Hematopoietic multipotent progenitor cell treated with erythropoietin and hydrocortisone succinate and interleukin-3 and kit ligand, for 4 days (in vitro differentiated cells): ENCODE measurements at regions not wholly inside any gene's neighbourhood (a gene's known extent, or its start where the extent isn't known, plus 50 kb on each side); places are given as distances from the start of the nearest gene placed in this dataset.
"Not testable (repeated sequence)": the region's sequence is repeated elsewhere in the genome, so short reads cannot be mapped to it uniquely, and the experiment has no call there.

Experiments
- DNase-seq: peaks from one replicate; pipeline ENCODE4 v3.0.0-alpha.2; 2015

- DNase-seq = no peak
Observed at GRCh38 chr10:64959883-64960282, 1438.7 kb downstream of the REEP3 start.

GRCh38 chr10:64973391-64973790 lies 1452.2 kb downstream of the REEP3 start:
- DNase-seq = no peak

- no peak for DNase-seq
Observed at GRCh38 chr10:64976150-64976549, 1454.9 kb downstream of the REEP3 start.

DNA sequence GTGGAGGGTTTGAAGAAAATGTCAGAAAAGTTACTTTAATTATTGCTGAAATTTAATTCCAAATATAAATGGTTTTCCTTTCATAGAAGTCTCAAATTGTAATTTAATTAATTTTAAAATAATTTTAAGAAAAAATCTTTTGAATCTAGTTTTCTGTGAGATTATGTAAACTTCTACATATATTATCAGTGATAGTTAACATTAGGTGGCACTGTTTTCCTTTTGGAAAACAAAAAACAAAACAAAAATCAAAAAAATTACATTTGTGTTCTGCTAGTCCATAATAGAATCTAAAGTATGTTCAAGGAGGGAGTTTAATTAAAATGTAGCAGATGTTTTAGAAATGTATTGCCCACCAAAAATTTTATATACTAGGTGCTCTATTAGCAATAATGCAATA lies 1456.7 kb downstream of the REEP3 start:
- DNase-seq = no peak

GRCh38 chr10:64996886-64997285 lies 1475.7 kb downstream of the REEP3 start:
- no peak for DNase-seq

GRCh38 chr10:65010845-65011244 lies 1489.6 kb downstream of the REEP3 start:
- no peak for DNase-seq

DNA sequence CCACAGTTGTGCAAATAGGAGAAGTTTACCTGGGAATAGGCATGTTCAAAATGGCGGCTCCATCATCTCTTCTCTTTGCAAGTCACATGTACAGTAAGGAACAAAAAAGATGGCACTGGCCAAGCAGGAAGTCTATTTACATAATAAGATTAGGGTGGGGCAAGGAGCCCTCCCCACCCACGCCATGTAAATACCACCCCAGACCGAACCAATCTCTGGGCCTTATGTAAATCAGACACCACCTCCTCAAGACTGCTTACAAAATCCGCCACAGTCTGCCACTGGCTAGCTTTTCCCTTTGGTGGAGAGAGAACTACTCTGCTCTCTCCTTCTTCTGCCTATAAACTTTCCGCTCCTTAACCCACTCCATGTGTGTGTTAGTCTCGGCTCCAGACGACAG lies 1496.3 kb downstream of the REEP3 start:
- no peak for DNase-seq

DNA sequence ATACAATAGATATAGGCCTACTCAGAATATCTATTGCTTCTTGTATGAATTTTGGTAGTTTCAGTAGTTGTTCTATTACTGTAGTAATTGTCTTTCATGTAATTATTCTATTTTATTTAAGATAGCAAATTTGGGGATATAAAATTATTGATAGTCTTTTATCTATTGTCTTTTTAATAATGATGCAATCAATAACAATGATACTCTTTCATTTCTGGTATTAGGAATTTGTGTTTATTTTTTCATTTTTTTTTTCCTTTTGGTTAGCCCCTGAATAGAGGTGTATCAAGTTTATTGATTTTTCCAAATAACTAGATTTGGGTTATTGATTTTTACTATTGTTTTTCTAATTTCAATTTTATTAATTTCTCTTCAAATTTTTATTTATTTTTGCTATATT lies 1503.7 kb downstream of the REEP3 start:
- DNase-seq = no peak

GRCh38 chr10:65030263-65030662 lies 1509.1 kb downstream of the REEP3 start:
- DNase-seq = no peak

DNA sequence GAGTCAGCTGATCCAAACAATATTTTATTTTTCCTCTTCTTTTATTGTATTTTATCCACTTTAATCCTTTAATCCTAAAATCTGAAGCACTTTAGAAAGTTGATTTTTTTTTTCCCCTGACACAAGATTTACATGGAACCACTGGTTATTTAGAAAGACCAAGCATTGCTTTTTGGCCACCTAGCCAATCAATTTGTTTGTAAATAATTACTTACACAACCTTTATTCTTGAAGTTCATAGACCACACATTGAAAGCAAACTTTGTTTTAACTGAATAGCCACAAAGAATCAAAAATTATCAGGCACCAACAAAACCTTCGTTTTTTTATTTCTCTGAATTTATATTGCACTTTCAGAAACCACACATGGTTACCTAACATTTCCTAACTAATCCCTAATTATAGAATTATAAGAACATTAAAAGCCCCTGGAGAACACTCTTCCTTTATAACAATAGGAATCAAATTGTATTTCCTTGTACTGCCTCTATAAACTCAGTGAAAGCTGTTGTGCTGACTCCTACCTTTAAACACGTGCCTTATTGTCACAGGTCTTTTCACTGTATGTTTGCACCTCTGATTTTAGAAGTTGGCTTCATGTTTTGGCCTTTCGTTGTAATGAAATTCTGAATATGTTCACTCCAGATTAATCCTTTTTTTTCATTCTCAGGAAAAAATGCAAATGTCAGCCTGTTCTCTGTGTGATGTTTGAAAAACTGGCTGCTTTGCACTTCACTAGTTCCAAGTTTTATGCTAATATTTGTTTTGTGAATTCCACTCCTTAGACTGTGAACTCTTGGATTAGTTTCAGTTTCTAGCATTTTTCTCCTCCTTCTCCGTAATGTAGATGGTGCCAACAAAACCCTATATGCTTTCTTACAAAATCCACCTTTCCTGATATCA lies 1511.9 kb downstream of the REEP3 start:
- no peak for DNase-seq

DNA sequence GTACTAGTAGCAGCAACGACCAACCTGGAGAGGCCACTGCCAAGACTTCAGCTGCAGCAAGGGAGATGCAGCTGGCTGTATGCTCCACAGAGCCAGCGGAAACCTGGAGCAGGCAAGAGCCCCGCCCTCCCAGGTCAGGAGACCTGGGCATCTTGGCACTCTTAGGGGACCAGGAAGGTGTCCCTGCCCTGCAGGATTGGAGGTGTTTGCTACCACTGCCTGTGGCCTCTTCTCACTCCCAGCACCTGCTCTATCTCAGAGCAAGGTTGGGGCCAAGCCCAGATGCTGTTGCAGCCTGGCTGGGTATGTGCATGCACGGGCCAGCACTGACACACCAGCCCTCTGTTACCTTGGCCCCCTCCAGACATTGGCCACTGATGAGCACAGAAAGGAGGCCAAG lies 1512.8 kb downstream of the REEP3 start:
- no peak for DNase-seq

GRCh38 chr10:65040796-65041195 lies 1519.6 kb downstream of the REEP3 start:
- no peak for DNase-seq

DNA sequence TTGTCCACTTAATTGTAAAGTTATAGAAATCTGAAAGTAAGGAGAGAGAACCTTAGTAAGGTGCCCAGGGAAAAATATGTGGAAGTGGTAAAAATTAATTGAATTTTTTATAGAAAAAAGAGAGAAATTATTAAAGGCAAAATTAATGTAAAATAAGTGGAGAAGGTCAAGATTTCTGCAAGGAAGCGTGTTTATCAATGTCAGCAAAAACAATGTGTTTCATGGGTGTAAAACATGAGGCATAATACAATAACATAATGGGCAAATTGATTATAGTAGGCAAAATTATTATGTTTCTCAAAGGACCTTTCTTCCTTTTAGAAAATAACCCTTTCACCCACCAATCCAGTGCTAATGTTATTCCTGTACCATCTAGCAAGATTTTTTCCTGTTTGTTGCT lies 1520.1 kb downstream of the REEP3 start:
- no peak for DNase-seq

DNA sequence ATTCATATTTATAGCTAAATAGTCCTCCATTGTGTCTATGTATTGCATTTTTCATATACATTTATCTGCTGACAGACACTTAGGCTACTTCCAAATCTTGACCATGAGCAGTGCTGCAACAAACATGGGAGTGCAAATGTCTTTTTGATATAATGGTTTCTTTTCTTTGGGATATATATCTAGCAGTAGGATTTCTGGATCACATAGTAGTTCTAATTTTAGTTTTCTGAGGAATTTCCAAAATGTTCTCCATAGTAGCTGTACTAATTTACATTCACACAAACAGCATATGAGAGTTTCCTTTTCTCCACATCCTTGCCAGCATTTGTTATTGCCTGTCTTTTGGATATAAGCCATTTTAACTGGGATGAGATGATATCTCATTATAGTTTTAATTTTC lies 1521.3 kb downstream of the REEP3 start:
- no peak for DNase-seq

DNA sequence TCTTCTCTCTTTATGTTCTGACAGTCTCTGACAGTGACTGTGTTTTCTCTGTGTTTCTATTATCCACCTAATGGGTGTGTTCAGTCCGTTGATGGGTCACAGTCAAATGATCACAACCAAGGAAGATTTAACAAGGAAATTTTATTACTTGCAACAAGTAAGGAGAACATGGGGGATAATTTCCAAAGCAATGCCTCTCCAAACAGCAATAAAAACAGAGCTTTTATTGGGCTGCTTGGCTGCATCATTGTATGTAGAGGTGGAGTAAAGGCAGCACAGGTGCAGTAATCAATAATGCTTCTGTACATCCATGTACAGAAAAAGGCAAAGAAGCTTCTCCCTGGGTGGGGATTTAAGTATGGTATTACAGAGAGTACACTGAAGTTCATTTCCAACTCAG lies 1525.6 kb downstream of the REEP3 start:
- no peak for DNase-seq

DNA sequence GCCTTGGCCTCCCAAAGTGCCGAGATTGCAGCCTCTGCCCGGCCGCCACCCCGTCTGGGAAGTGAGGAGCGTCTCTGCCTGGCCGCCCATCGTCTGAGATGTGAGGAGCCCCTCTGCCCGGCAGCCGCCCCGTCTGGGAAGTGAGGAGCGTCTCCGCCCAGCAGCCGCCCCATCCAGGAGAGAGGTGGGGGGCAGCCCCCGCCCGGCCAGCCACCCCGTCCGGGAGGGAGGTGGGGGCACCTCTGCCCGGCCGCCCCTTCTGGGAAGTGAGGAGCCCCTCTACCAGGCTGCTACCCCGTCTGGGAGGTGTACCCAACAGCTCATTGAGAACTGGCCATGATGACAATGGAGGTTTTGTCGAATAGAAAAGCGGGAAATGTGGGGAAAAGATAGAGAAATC lies 1530.9 kb downstream of the REEP3 start:
- not testable (repeated sequence) for DNase-seq

DNA sequence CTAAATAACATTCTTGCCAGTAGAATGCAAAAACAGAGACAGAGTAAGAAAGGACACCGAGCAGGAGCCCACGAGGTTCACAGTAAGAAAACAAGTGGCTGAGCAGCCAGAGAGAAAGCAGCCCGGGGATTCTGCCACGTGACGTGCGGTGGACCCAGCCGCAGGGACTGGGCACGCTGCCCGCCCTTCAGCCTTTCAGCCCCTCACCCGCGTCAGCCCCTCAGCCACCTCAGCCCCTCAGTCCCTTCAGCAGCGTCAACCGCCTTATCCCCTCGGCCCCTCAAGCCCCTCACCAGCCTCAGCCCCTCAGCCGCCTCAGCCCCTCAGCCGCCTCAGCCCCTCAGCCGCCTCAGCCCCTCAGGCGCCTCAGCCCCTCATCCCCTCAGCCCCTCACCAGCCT lies 1532.2 kb downstream of the REEP3 start:
- DNase-seq = not testable (repeated sequence)

GRCh38 chr10:65053831-65054351 lies 1532.7 kb downstream of the REEP3 start:
- not testable (repeated sequence) for DNase-seq

DNA sequence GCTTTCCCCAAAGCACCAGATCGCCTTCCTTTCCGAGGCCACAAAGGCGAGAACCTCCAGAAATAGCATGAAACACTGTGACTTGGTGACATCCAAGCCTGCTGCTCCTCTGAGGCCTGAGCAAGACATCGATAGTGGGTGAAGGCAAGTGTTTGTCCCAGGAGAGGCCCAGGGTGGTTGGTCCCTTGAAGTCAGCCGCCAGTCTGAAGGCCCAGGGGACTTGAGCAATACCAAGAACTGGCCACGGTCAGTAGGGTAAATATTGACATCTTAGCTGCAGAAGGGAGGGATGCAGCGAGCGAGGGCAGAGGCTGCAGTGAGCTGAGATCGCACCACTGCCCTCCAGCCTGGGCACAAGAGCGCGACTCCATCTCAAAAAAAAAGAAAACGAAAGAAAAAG lies 1533.5 kb downstream of the REEP3 start:
- not testable (repeated sequence) for DNase-seq

DNA sequence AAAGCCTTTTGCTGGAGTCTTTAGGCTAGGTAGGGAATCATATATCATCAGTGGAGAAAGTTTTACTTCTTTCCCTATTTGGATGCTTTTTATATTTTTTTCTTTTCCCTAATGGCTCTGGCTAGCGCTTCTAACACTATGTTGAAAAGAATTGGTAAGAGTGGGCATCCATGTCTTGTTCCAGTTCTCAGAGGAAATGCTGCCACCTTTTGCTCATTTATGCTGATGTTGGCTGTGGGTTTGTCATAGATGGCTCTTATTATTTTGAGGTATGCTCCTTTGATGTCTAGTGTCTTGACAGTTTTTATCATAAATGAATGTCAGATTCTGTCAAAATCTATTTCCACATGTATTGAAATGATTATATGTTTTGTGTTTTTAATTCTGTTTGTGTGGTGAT lies 1544.1 kb downstream of the REEP3 start:
- no peak for DNase-seq

- DNase-seq = no peak
Observed at GRCh38 chr10:65083222-65083621, 1562.0 kb downstream of the REEP3 start.

DNA sequence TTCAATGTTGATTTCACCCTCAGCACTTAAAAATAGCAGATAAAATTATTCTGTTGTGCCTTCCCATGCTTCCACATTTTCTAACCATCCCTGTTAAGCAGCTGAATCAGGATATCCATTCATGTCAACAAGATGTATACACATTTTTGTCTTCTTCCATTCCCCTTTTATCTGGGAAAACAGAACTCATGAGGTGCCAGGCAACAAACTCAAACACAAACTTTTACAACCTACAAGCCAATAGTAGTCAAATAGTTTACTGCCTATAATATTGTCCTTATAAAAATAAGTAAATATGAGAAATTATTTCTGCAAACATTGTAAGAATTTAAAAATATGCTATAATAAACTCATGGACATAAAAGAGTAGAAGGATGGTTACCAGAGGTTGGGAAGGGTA lies 1569.8 kb downstream of the REEP3 start:
- no peak for DNase-seq

- no peak for DNase-seq
Observed at GRCh38 chr10:65100146-65100545, 1578.9 kb downstream of the REEP3 start.

GRCh38 chr10:65100881-65101280 lies 1579.7 kb downstream of the REEP3 start:
- DNase-seq = not testable (repeated sequence)

GRCh38 chr10:65110009-65110408 lies 1588.8 kb downstream of the REEP3 start:
- DNase-seq = no peak
